22Rv1 (cell line): ENCODE measurements at regions not wholly inside any gene's neighbourhood (a gene's known extent, or its start where the extent isn't known, plus 50 kb on each side); places are given as distances from the start of the nearest gene placed in this dataset.

Source experiments
- ZFX ChIP-seq: fragments of 450-650 bp; IDR thresholded peaks from 2 replicates; pipeline ENCODE4 v1.6.1; 2017; ENCODE audit warnings: antibody characterized with exemption, borderline replicate concordance
- TF ChIP-seq, protein P1 (sequence below): fragments of 450-650 bp; IDR thresholded peaks from 2 replicates; pipeline ENCODE4 v1.5.1; 2017; ENCODE audit warnings: mild to moderate bottlenecking

GRCh38 chr18:76149734-76150133, 345.3 kb downstream of the ZNF516 start:
- TF ChIP-seq, protein P1, sequence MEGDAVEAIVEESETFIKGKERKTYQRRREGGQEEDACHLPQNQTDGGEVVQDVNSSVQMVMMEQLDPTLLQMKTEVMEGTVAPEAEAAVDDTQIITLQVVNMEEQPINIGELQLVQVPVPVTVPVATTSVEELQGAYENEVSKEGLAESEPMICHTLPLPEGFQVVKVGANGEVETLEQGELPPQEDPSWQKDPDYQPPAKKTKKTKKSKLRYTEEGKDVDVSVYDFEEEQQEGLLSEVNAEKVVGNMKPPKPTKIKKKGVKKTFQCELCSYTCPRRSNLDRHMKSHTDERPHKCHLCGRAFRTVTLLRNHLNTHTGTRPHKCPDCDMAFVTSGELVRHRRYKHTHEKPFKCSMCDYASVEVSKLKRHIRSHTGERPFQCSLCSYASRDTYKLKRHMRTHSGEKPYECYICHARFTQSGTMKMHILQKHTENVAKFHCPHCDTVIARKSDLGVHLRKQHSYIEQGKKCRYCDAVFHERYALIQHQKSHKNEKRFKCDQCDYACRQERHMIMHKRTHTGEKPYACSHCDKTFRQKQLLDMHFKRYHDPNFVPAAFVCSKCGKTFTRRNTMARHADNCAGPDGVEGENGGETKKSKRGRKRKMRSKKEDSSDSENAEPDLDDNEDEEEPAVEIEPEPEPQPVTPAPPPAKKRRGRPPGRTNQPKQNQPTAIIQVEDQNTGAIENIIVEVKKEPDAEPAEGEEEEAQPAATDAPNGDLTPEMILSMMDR: no peak
- TF ChIP-seq ZFX: no peak
